Right kidney (tissue), 1 donor: ENCODE measurements at regions not wholly inside any gene's neighbourhood (a gene's known extent, or its start where the extent isn't known, plus 50 kb on each side); places are given as distances from the start of the nearest gene placed in this dataset.
"Not testable (repeated sequence)": the region's sequence is repeated elsewhere in the genome, so short reads cannot be mapped to it uniquely, and the experiment has no call there.

Source experiments
- DNase-seq: peaks from one replicate; pipeline ENCODE4 v3.0.0-alpha.2; 2016

GRCh38 chr18:78800102-78800851, 179.3 kb upstream of the SALL3 start:
- DNase-seq, result not testable (repeated sequence)

GRCh38 chr18:78801011-78801410, 178.6 kb upstream of the SALL3 start:
- DNase-seq, result no peak

GRCh38 chr18:78803104-78803503, 176.5 kb upstream of the SALL3 start:
- DNase-seq, result no peak

- no peak for DNase-seq
These were observed 175.2 kb upstream of the SALL3 start for GRCh38 chr18:78804206-78805030.

GRCh38 chr18:78805840-78806239, 173.8 kb upstream of the SALL3 start:
- DNase-seq, result no peak

- no peak for DNase-seq
These were observed 171.9 kb upstream of the SALL3 start for GRCh38 chr18:78807668-78808067.

- DNase-seq, result no peak
These were observed 169.8 kb upstream of the SALL3 start for GRCh38 chr18:78809845-78810244.

- DNase-seq, result no peak
These were observed 168.9 kb upstream of the SALL3 start for GRCh38 chr18:78810706-78811105.

- no peak for DNase-seq
These were observed 167.6 kb upstream of the SALL3 start for GRCh38 chr18:78812067-78812466.

GRCh38 chr18:78813156-78813555, 166.5 kb upstream of the SALL3 start:
- peak; percentile 12 for DNase-seq

GRCh38 chr18:78813936-78814710, 165.5 kb upstream of the SALL3 start:
- peak; percentile 18 for DNase-seq

- no peak for DNase-seq
These were observed 164.9 kb upstream of the SALL3 start for GRCh38 chr18:78814766-78815165.

- DNase-seq, result no peak
These were observed 163.5 kb upstream of the SALL3 start for GRCh38 chr18:78816114-78816513.

GRCh38 chr18:78816916-78817315, 162.7 kb upstream of the SALL3 start:
- DNase-seq, result no peak

GRCh38 chr18:78818495-78818894, 161.1 kb upstream of the SALL3 start:
- DNase-seq, result no peak

GRCh38 chr18:78818961-78819360, 160.7 kb upstream of the SALL3 start:
- no peak for DNase-seq

GRCh38 chr18:78820161-78820834, 159.3 kb upstream of the SALL3 start:
- no peak for DNase-seq

GRCh38 chr18:78821396-78821795, 158.2 kb upstream of the SALL3 start:
- no peak for DNase-seq

- no peak for DNase-seq
These were observed 157.3 kb upstream of the SALL3 start for GRCh38 chr18:78822171-78822948.

- no peak for DNase-seq
These were observed 156.7 kb upstream of the SALL3 start for GRCh38 chr18:78822949-78823285.

GRCh38 chr18:78825168-78825567, 154.4 kb upstream of the SALL3 start:
- no peak for DNase-seq

- DNase-seq, result no peak
These were observed 153.0 kb upstream of the SALL3 start for GRCh38 chr18:78826631-78827030.
